ENCODE measurements at regions not wholly inside any gene's neighbourhood (a gene's known extent, or its start where the extent isn't known, plus 50 kb on each side); places are given as distances from the start of the nearest gene placed in this dataset.
"Not testable (repeated sequence)": the region's sequence is repeated elsewhere in the genome, so short reads cannot be mapped to it uniquely, and the experiment has no call there.

GRCh38 chr15:35953424-35953823, 407.5 kb upstream of the DPH6 start:
- H3K4me3 ChIP-seq (ENCODE audit: low read depth, low read length), result no peak overlapping the region

DNA sequence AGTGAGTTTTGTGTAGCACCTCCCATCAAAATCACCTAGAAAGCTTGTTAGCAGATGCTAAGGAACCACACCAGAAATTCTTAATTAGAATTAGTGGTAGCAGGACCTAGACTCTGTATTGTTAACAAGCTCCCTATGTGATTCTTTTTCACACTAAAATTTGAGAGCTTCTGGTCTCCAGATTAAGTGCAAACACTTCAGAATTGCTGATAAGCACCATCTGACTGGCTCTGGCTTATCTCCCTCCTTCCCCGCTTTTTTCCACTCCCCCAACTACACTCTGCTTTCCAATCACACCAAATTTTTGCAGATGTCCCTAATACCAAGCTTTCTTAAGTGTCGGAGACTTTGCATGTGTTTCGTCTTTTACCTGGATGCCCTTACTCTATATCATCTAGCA, 410.1 kb upstream of the DPH6 start:
- no peak for TF ChIP-seq CTCF (IDR thresholded peaks at IDR 0.05; ENCODE audit: low read depth, low read length)
- no peak overlapping the region for H3K4me3 ChIP-seq (ENCODE audit: low read depth, low read length)

More at GRCh38 chr15:35953424-35953823, 407.5 kb upstream of the DPH6 start:
- TF ChIP-seq CTCF (IDR thresholded peaks at IDR 0.05; ENCODE audit: low read depth, low read length), result no peak

DNA sequence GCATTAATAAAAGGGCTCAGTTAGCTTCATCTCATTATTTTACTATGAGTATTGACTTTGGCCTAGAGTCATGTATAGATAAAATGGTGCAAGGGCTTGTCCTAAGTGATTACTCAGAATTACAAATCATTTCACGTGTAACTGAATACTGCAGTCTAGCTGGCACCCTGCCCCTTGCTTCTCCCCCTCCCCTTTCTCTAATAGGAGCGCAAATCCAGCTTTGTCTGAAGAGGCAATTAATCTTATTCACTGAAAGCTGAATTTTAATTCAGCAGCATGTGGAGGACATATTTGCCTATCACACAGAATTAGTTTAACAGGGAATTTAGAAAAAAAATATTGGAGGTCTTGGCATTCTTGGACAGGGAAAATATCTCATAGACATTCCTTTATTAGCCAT, 412.1 kb upstream of the DPH6 start:
- TF ChIP-seq CTCF (IDR thresholded peaks at IDR 0.05; ENCODE audit: low read depth, low read length), result no peak
- H3K4me3 ChIP-seq (ENCODE audit: low read depth, low read length), result no peak overlapping the region

GRCh38 chr15:35958975-35959374, 413.0 kb upstream of the DPH6 start:
- no peak overlapping the region for H3K4me3 ChIP-seq (ENCODE audit: low read depth, low read length)
- TF ChIP-seq CTCF (IDR thresholded peaks at IDR 0.05; ENCODE audit: low read depth, low read length), result no peak

GRCh38 chr15:35963326-35963725, 417.4 kb upstream of the DPH6 start:
- H3K4me3 ChIP-seq (ENCODE audit: low read depth, low read length), result no peak overlapping the region
- no peak for TF ChIP-seq CTCF (IDR thresholded peaks at IDR 0.05; ENCODE audit: low read depth, low read length)

DNA sequence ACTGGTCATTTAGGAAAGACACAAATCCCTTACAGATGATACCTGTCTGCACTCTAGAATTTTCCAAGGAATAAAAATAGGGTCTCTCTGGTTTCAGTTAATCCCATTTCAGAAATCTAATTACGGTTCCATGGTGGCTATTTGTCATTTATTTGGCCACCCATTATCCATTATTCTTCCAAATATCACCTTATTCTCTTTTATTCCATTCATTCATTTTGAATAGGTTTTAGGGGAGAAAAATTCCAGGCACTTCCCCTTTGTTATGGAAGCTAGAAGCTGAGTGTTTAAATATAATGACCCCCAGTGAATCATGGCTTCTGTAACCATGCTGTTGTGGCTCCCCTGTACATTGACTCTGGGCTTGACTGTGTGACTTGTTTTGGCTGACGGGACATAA, 420.8 kb upstream of the DPH6 start:
- H3K4me3 ChIP-seq (ENCODE audit: low read depth, low read length), result no peak overlapping the region
- TF ChIP-seq CTCF (IDR thresholded peaks at IDR 0.05; ENCODE audit: low read depth, low read length), result no peak

DNA sequence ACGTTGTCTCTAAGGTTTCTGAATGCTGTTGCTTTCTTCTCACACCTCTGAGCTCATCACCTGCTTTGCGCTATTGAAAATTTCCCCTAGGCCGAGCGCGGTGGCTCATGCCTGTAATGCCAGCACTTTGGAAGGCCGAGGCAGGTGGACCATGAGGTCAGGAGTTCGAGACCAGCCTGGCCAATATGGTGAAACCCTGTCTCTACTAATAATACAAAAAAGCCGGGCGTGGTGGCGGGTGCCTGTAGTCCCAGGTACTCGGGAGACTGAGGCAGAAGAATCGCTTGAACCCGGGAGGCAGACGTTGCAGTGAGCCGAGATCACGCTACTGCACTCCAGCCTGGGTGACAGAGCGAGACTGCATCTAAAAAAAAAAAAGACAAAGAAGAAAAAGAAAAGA, 422.0 kb upstream of the DPH6 start:
- not testable (repeated sequence) for H3K4me3 ChIP-seq (ENCODE audit: low read depth, low read length)

DNA sequence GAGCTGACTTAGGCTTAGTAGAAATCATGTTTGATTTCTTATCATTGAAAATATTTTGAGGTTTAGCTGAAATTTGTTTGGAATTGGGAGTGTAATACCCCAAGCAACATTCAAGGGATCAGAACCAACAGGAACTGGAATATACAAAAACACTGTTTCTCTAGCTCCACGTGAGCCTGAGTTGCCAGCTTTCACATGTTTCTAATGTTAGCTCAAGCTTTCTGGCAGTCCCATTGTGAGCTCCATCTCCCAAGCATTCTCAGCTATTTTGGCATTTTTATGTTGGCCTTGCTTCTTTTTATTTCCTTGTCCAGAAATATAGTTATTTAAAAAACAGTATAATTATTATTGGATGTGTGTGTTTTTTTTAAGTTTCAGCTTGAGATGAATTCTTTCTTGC, 427.1 kb upstream of the DPH6 start:
- H3K4me3 ChIP-seq (ENCODE audit: low read depth, low read length), result no peak overlapping the region
- no peak for TF ChIP-seq CTCF (IDR thresholded peaks at IDR 0.05; ENCODE audit: low read depth, low read length)

Data from WI38 (cell line).